Testis (tissue), 2 donors: ENCODE measurements at regions not wholly inside any gene's neighbourhood (a gene's known extent, or its start where the extent isn't known, plus 50 kb on each side); places are given as distances from the start of the nearest gene placed in this dataset.
"Not testable (repeated sequence)": the region's sequence is repeated elsewhere in the genome, so short reads cannot be mapped to it uniquely, and the experiment has no call there.

ENCODE experiments used
- DNase-seq: peaks from one replicate; pipeline ENCODE4 v3.0.0-alpha.2; 2019
- H3K27ac ChIP-seq, 2 donors: fragments of 200-600 bp; sonication (generic); one replicate each; pipeline ENCODE4 v1.5.1; 2019
- H3K27me3 ChIP-seq: fragments of 200-600 bp; sonication (generic); one replicate; pipeline ENCODE4 v1.5.1; 2019
- H3K36me3 ChIP-seq: fragments of 200-600 bp; sonication (generic); one replicate; pipeline ENCODE4 v1.5.1; 2017; ENCODE audit warnings: low read depth; ENCODE audit errors: missing control alignments
- H3K4me1 ChIP-seq: fragments of 200-600 bp; sonication (generic); one replicate; pipeline ENCODE4 v1.5.1; 2019
- H3K4me3 ChIP-seq, 2 donors: fragments of 200-600 bp; sonication (generic); one replicate each; pipeline ENCODE4 v1.5.1; 2017 to 2019
- H3K9me3 ChIP-seq: fragments of 200-600 bp; sonication (generic); one replicate; pipeline ENCODE4 v1.5.1; 2017
- CTCF ChIP-seq, 3 experiments: fragments of 450-650 bp in 2 of 3; fragments of 200-600 bp in 1 of 3; sonication (generic) in 1 of 3; IDR thresholded peaks; one replicate each; pipeline ENCODE4 v1.5.1; 2016 to 2019; ENCODE audit warnings: antibody characterized with exemption in 3 of 3, mild to moderate bottlenecking in 2 of 3, moderate library complexity in 1 of 3
- POLR2A ChIP-seq: fragments of 450-650 bp; IDR thresholded peaks from one replicate; pipeline ENCODE4 v1.6.1; 2017; ENCODE audit warnings: antibody characterized with exemption, mild to moderate bottlenecking, moderate library complexity
- WGBS, 2 donors: methylation state at CpG; one replicate each; pipeline ENCODE4 v1.1.5; 2018; 5-methylcytosine and 5-hydroxymethylcytosine counted together
- intact Hi-C: fragments of 100-400 bp; cut with DNase I; formaldehyde crosslinking; loops from one replicate; pipeline ENCODE4 v1.15.1; 2023; ENCODE audit warnings: low total_unique reads

DNA sequence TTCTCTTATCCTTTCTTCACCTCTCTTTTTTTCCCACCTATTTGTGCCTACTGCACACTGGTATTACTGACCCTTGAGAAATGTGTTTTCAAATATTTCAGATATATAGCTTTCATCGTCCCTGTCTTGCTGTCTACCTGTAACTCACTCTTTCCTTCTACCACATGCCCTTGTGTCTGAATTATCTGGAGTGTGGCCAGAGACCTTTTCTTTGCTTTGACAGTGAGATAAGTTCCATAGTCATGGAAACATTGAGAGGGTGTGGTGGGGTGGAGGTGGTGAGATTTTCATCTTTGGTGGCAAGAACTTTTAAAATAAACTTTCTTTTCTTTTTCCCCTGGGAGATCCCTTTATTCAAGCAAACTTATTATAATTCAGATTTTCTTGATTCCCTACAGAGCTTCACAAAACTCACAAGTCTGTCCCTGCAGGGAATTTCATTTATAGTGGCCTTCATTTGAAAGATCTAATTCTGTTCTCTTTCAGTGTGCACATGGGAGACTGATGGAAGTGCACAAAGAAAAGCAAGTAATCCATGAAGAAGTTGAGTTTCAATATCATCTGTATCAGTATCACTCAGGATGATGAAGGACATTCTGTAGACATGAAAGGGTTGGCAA is 95.7 kb downstream of the SH2D1A start:
- Histone ChIP-seq H3K27me3 (no peaks in the 10 kb centered on the region), H3K36me3 (no peaks in the 10 kb centered on the region), H3K4me3 (no peak overlapping the region), H3K27ac (no peak overlapping the region), H3K4me1 (no peaks in the 10 kb centered on the region), H3K9me3 (no peaks in the 10 kb centered on the region)
- TF ChIP-seq POLR2A = no peak
- TF ChIP-seq CTCF (IDR thresholded peaks at IDR 0.05) = no peak
- intact Hi-C loops = no loop called here
- DNase-seq = no peak
- 100% methylated on average over 1 of the region's 1 CpG for WGBS, 2 donors

DNA sequence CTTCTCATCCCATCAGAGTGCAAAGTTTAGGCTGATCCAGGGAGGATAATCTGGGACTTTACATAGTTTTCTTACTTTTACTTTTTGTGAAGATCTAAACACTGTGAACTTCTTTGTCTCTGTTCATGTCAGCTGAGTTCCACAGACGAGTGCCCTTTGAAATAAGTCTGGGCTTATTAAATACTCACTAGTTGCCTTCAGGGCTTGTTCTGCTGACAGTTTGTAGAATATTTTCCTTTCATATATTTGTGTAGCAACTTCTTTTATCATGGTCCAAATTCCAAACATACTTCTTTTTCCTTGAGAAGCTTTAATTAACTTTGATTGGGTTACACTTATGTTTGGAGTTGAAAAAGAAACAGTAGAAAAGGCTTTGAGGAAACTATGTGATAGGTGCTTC is 109.6 kb downstream of the SH2D1A start:
- no peak for DNase-seq
- 50 to 69% methylated on average over 1 of the region's 1 CpG for WGBS, 2 donors
- H3K27ac ChIP-seq = no peak overlapping the region
- no peak overlapping the region for H3K4me3 ChIP-seq
- intact Hi-C loops = no loop called here
- H3K27me3 ChIP-seq = no peaks in the 10 kb centered on the region
- no peak for TF ChIP-seq CTCF (IDR thresholded peaks at IDR 0.05)
- no peak for TF ChIP-seq POLR2A
- no peaks in the 10 kb centered on the region for H3K36me3 ChIP-seq
- no peaks in the 10 kb centered on the region for H3K4me1 ChIP-seq
- H3K9me3 ChIP-seq = no peaks in the 10 kb centered on the region

DNA sequence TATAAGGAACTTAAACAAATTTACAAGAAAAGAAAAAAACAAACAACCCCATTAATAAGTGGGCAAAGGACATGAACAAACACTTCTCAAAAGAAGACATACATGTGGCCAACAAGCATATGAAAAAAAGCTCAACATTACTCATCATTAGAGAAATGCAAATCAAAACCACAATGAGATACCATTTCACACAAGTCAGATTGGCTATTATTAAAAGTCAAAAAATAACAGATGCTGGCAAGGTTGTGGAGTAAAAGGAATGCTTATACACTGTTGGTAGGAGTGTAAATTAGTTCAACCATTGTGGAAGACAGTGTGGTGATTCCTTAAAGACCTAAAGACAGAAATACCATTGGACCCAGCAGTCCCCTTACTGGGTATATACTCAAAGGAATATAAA is 113.5 kb downstream of the SH2D1A start:
- DNase-seq, H3K9me3 ChIP-seq, H3K4me1 ChIP-seq, H3K4me3 ChIP-seq, intact Hi-C loops, H3K27me3 ChIP-seq, H3K27ac ChIP-seq, H3K36me3 ChIP-seq: not testable (repeated sequence)

- H3K27me3 ChIP-seq = no peaks in the 10 kb centered on the region
- TF ChIP-seq CTCF (IDR thresholded peaks at IDR 0.05) (no peak), POLR2A (no peak)
- no peak for DNase-seq
- no peak overlapping the region for H3K27ac ChIP-seq
- no peaks in the 10 kb centered on the region for H3K4me1 ChIP-seq
- no peaks in the 10 kb centered on the region for H3K9me3 ChIP-seq
- intact Hi-C loops = no loop called here
- 87 to 96% methylated on average over 4 of the region's 4 CpGs for WGBS, 2 donors
- H3K36me3 ChIP-seq = no peaks in the 10 kb centered on the region
- H3K4me3 ChIP-seq = no peak overlapping the region
Observed at GRCh38 chrX:124462931-124463330, 116.6 kb downstream of the SH2D1A start.

GRCh38 chrX:124467202-124467601 is 120.8 kb downstream of the SH2D1A start:
- intact Hi-C loops = no loop called here
- no peak for TF ChIP-seq POLR2A
- TF ChIP-seq CTCF (IDR thresholded peaks at IDR 0.05) = no peak
- Histone ChIP-seq H3K4me1 (no peaks in the 10 kb centered on the region), H3K27ac (no peak overlapping the region), H3K27me3 (no peaks in the 10 kb centered on the region), H3K36me3 (no peaks in the 10 kb centered on the region), H3K4me3 (no peak overlapping the region), H3K9me3 (no peaks in the 10 kb centered on the region)
- 65 to 72% methylated on average over 4 of the region's 4 CpGs for WGBS, 2 donors
- DNase-seq = no peak
